Brain microvascular endothelial cell (primary cell): ENCODE measurements at regions not wholly inside any gene's neighbourhood (a gene's known extent, or its start where the extent isn't known, plus 50 kb on each side); places are given as distances from the start of the nearest gene placed in this dataset.

Source experiments
- DNase-seq: peaks from one replicate; pipeline ENCODE4 v3.0.0-alpha.2; 2020
- H3K27ac ChIP-seq: fragments of 250-450 bp; sonication (Bioruptor Pico); 2 replicates; pipeline ENCODE4 v1.5.1; 2020; ENCODE audit warnings: mild to moderate bottlenecking, moderate library complexity
- H3K27me3 ChIP-seq: fragments of 250-450 bp; sonication (Bioruptor Pico); replicated peaks from 2 replicates; pipeline ENCODE4 v1.5.1; 2020; ENCODE audit warnings: mild to moderate bottlenecking
- H3K36me3 ChIP-seq: fragments of 250-450 bp; sonication (Bioruptor Pico); replicated peaks from 2 replicates; pipeline ENCODE4 v1.5.1; 2020; ENCODE audit warnings: mild to moderate bottlenecking
- H3K4me3 ChIP-seq: 2 replicates; pipeline ENCODE4 v1.5.1; 2011; ENCODE audit warnings: low read depth, mild to moderate bottlenecking, control low read depth, low read length, moderate library complexity
- CTCF ChIP-seq: IDR thresholded peaks from 2 replicates; pipeline ENCODE4 v1.5.1; 2011; ENCODE audit warnings: low read depth, mild to moderate bottlenecking, moderate library complexity, low read length, control low read depth, inconsistent platforms; ENCODE audit errors: missing control alignments
- in situ Hi-C: cut with HindIII; loops from 2 replicates; pipeline ENCODE4 v1.10.0; 2017; ENCODE audit warnings: low sequenced_read_pairs, low pct_ligation_motif_present

- no peak for DNase-seq
- no peak overlapping the region for H3K4me3 ChIP-seq
- TF ChIP-seq CTCF, result no peak
- H3K36me3 ChIP-seq, result no peaks in the 10 kb centered on the region
- H3K27ac ChIP-seq, result no peak overlapping the region
- in situ Hi-C loops, result no loop called here
- H3K27me3 ChIP-seq, result no peaks in the 10 kb centered on the region
These were observed 1996.9 kb upstream of the RAG2 start for GRCh38 chr11:38594895-38595294.

GRCh38 chr11:38593649-38594048, 1995.6 kb upstream of the RAG2 start:
- Histone ChIP-seq H3K4me3 (no peak overlapping the region), H3K36me3 (no peaks in the 10 kb centered on the region), H3K27ac (no peak overlapping the region), H3K27me3 (no peaks in the 10 kb centered on the region)
- DNase-seq, result no peak
- no peak for TF ChIP-seq CTCF
- in situ Hi-C loops, result no loop called here

- in situ Hi-C loops, result no loop called here
- no peaks in the 10 kb centered on the region for H3K27me3 ChIP-seq
- no peak overlapping the region for H3K27ac ChIP-seq
- DNase-seq, result no peak
- no peak for TF ChIP-seq CTCF
- H3K36me3 ChIP-seq, result no peaks in the 10 kb centered on the region
- H3K4me3 ChIP-seq, result no peak overlapping the region
These were observed 1984.7 kb upstream of the RAG2 start for GRCh38 chr11:38582756-38583155.

- DNase-seq, result no peak
These were observed 1984.1 kb upstream of the RAG2 start for GRCh38 chr11:38582151-38582550.

GRCh38 chr11:38577769-38578168, 1979.7 kb upstream of the RAG2 start:
- no peak for DNase-seq
- TF ChIP-seq CTCF, result no peak

More at GRCh38 chr11:38582151-38582550, 1984.1 kb upstream of the RAG2 start:
- Histone ChIP-seq H3K27me3 (no peaks in the 10 kb centered on the region), H3K27ac (no peak overlapping the region), H3K4me3 (no peak overlapping the region), H3K36me3 (no peaks in the 10 kb centered on the region)
- no peak for TF ChIP-seq CTCF
- in situ Hi-C loops, result no loop called here

GRCh38 chr11:38562562-38562961, 1964.5 kb upstream of the RAG2 start:
- Histone ChIP-seq H3K4me3 (no peak overlapping the region), H3K27ac (no peak overlapping the region), H3K27me3 (no peaks in the 10 kb centered on the region), H3K36me3 (no peaks in the 10 kb centered on the region)
- in situ Hi-C loops, result no loop called here
- no peak for DNase-seq
- TF ChIP-seq CTCF, result no peak

More at GRCh38 chr11:38577769-38578168, 1979.7 kb upstream of the RAG2 start:
- Histone ChIP-seq H3K36me3 (no peaks in the 10 kb centered on the region), H3K4me3 (no peak overlapping the region), H3K27me3 (no peaks in the 10 kb centered on the region), H3K27ac (no peak overlapping the region)
- in situ Hi-C loops, result no loop called here
